H9 (cell line): ENCODE measurements at regions not wholly inside any gene's neighbourhood (a gene's known extent, or its start where the extent isn't known, plus 50 kb on each side); places are given as distances from the start of the nearest gene placed in this dataset.

ENCODE experiments used
- DNase-seq: peaks from one replicate; pipeline ENCODE4 v3.0.0-alpha.2; 2017
- H2AFZ ChIP-seq: one replicate; pipeline ENCODE4 v1.6.1; 2013; ENCODE audit warnings: mild to moderate bottlenecking, low read length, control low read depth, moderate library complexity
- H2AK5ac ChIP-seq: 2 replicates; pipeline ENCODE4 v1.6.1; 2013; ENCODE audit warnings: low read length, control low read depth, mixed read lengths; ENCODE audit not compliant: insufficient read length
- H2BK120ac ChIP-seq: one replicate; pipeline ENCODE4 v1.6.1; 2013; ENCODE audit warnings: low read depth, mild to moderate bottlenecking, low read length, control low read depth, inconsistent platforms; ENCODE audit not compliant: poor library complexity, severe bottlenecking
- H2BK12ac ChIP-seq: 2 replicates; pipeline ENCODE4 v1.6.1; 2013; ENCODE audit warnings: low read length, control low read depth, mixed read lengths, low read depth; ENCODE audit not compliant: insufficient read length
- H2BK15ac ChIP-seq: 2 replicates; pipeline ENCODE4 v1.6.1; 2013; ENCODE audit warnings: low read depth, low read length, control low read depth
- H2BK20ac ChIP-seq: one replicate; pipeline ENCODE4 v1.6.1; 2013; ENCODE audit warnings: low read depth, mild to moderate bottlenecking, low read length, control low read depth, inconsistent platforms; ENCODE audit not compliant: poor library complexity, severe bottlenecking
- H2BK5ac ChIP-seq: 2 replicates; pipeline ENCODE4 v1.6.1; 2013; ENCODE audit warnings: low read length, control low read depth, mixed read lengths; ENCODE audit not compliant: insufficient read length
- H3K14ac ChIP-seq: 2 replicates; pipeline ENCODE4 v1.6.1; 2013; ENCODE audit warnings: low read length, control low read depth; ENCODE audit not compliant: insufficient read depth
- H3K18ac ChIP-seq: 2 replicates; pipeline ENCODE4 v1.6.1; 2013; ENCODE audit warnings: low read depth, mild to moderate bottlenecking, mixed read lengths, low read length, control low read depth; ENCODE audit not compliant: insufficient read length
- H3K23ac ChIP-seq: 2 replicates; pipeline ENCODE4 v1.6.1; 2013; ENCODE audit warnings: low read length, control low read depth, mixed read lengths, low read depth; ENCODE audit not compliant: insufficient read length
- H3K23me2 ChIP-seq: 2 replicates; pipeline ENCODE4 v1.6.1; 2013; ENCODE audit warnings: low read depth, mild to moderate bottlenecking, mixed read lengths, low read length, control low read depth; ENCODE audit not compliant: insufficient read length, poor library complexity, severe bottlenecking
- H3K27ac ChIP-seq: 2 replicates; pipeline ENCODE4 v1.5.1; 2013; ENCODE audit warnings: low read length, control low read depth, mixed read lengths, low read depth; ENCODE audit not compliant: insufficient read length
- H3K27me3 ChIP-seq: 2 replicates; pipeline ENCODE4 v1.6.1; 2013; ENCODE audit warnings: low read length, control low read depth, inconsistent platforms; ENCODE audit not compliant: insufficient read depth
- H3K4ac ChIP-seq: 2 replicates; pipeline ENCODE4 v1.6.1; 2013; ENCODE audit warnings: low read depth, mild to moderate bottlenecking, control low read depth, inconsistent platforms, low read length, moderate library complexity
- H3K4me1 ChIP-seq: 2 replicates; pipeline ENCODE4 v1.6.1; 2013; ENCODE audit warnings: low read length, control low read depth, inconsistent platforms; ENCODE audit not compliant: insufficient read depth
- H3K4me2 ChIP-seq: 2 replicates; pipeline ENCODE4 v1.6.1; 2013; ENCODE audit warnings: low read length, control low read depth, mixed read lengths; ENCODE audit not compliant: insufficient read length, insufficient read depth
- H3K56ac ChIP-seq: 2 replicates; pipeline ENCODE4 v1.6.1; 2013; ENCODE audit warnings: low read depth, mild to moderate bottlenecking, mixed read lengths, low read length, control low read depth; ENCODE audit not compliant: insufficient read length
- H3K79me1 ChIP-seq: 2 replicates; pipeline ENCODE4 v1.6.1; 2013; ENCODE audit warnings: low read depth, mild to moderate bottlenecking, moderate library complexity, low read length, control low read depth, inconsistent platforms; ENCODE audit not compliant: insufficient read depth, poor library complexity, severe bottlenecking
- H3K79me2 ChIP-seq: 2 replicates; pipeline ENCODE4 v1.6.1; 2013; ENCODE audit warnings: low read length, control low read depth, inconsistent platforms; ENCODE audit not compliant: insufficient read depth
- H3K9ac ChIP-seq: 2 replicates; pipeline ENCODE4 v1.6.1; 2013; ENCODE audit warnings: low read length, control low read depth, mixed read lengths; ENCODE audit not compliant: insufficient read length; ENCODE audit errors: extremely low read depth
- H3K9me3 ChIP-seq: one replicate; pipeline ENCODE4 v1.6.1; 2013; ENCODE audit warnings: low read depth, low read length, inconsistent platforms; ENCODE audit not compliant: control insufficient read depth
- H3T11ph ChIP-seq: one replicate; pipeline ENCODE4 v1.6.1; 2013; ENCODE audit warnings: mild to moderate bottlenecking, low read length, control low read depth, inconsistent platforms
- H4K20me1 ChIP-seq: one replicate; pipeline ENCODE4 v1.6.1; 2013; ENCODE audit not compliant: control insufficient read depth, insufficient read length, insufficient read depth
- H4K5ac ChIP-seq: 2 replicates; pipeline ENCODE4 v1.6.1; 2013; ENCODE audit warnings: low read depth, mild to moderate bottlenecking, mixed read lengths, low read length, control low read depth; ENCODE audit not compliant: insufficient read length
- H4K8ac ChIP-seq: replicated peaks from 2 replicates; pipeline ENCODE4 v1.6.1; 2013; ENCODE audit warnings: low read length, control low read depth, mixed read lengths, low read depth; ENCODE audit not compliant: insufficient read length
- H4K91ac ChIP-seq: 2 replicates; pipeline ENCODE4 v1.6.1; 2013; ENCODE audit warnings: low read depth, mild to moderate bottlenecking, moderate library complexity, mixed read lengths, low read length, control low read depth; ENCODE audit not compliant: insufficient read length
- H3K27ac Mint-ChIP-seq, 3 experiments: 2 replicates in 2 of 3; 3 replicates in 1 of 3; pipeline ENCODE4 v1.8.0; 2020 to 2021; ENCODE audit warnings: mixed read lengths in 3 of 3, mild to moderate bottlenecking in 1 of 3, moderate library complexity in 1 of 3
- H3K27me3 Mint-ChIP-seq: 2 replicates; pipeline ENCODE4 v1.8.0; 2021; ENCODE audit warnings: low read depth, mild to moderate bottlenecking, moderate library complexity, mixed read lengths
- H3K36me3 Mint-ChIP-seq, 3 experiments: 2 replicates in 2 of 3; 3 replicates in 1 of 3; pipeline ENCODE4 v1.8.0; 2020 to 2021; ENCODE audit warnings: low read depth in 3 of 3, mixed read lengths in 3 of 3; ENCODE audit not compliant: insufficient read depth in 1 of 3
- H3K4me1 Mint-ChIP-seq, 2 experiments: 2 replicates each; pipeline ENCODE4 v1.8.0; 2020; ENCODE audit warnings: mixed read lengths in 2 of 2
- H3K4me3 Mint-ChIP-seq, 2 experiments: 2 replicates in 1 of 2; 3 replicates in 1 of 2; pipeline ENCODE4 v1.8.0; 2020 to 2021; ENCODE audit warnings: mild to moderate bottlenecking in 2 of 2, mixed read lengths in 2 of 2, moderate library complexity in 1 of 2
- H3K9me3 Mint-ChIP-seq, 2 experiments: 2 replicates in 1 of 2; 3 replicates in 1 of 2; pipeline ENCODE4 v1.8.0; 2020; ENCODE audit warnings: mild to moderate bottlenecking in 2 of 2, mixed read lengths in 2 of 2, moderate library complexity in 1 of 2
- CTCF ChIP-seq: fragments of 200-600 bp; sonication (generic); conservative IDR thresholded peaks from 3 replicates; pipeline ENCODE4 v1.8.0; 2021; ENCODE audit warnings: antibody characterized with exemption, mild to moderate bottlenecking
- WGBS: extraction: QIAGEN DNeasy Blood & Tissue Kit; methylation state at CpG from one replicate; pipeline ENCODE4 v1.1.7; 2013; ENCODE audit warnings: missing lambda C conversion rate, low lambda C conversion rate, mixed read lengths; ENCODE audit not compliant: insufficient read length; ENCODE audit errors: extremely low coverage; 5-methylcytosine and 5-hydroxymethylcytosine counted together

GRCh38 chr6:100057941-100058340 is 63.9 kb upstream of the MCHR2 start:
- H3K23me2 ChIP-seq: no peaks in the 10 kb centered on the region
- H3K36me3 Mint-ChIP-seq: no peaks in the 10 kb centered on the region

More at GRCh38 chr6:100057941-100058340, 63.9 kb upstream of the MCHR2 start:
- no peak for DNase-seq
- Histone ChIP-seq H3K9ac (no peak overlapping the region), H2AFZ (no peak overlapping the region), H3K4me1 (no peaks in the 10 kb centered on the region), H3K9me3 (no peaks in the 10 kb centered on the region), H3K27me3 (no peaks in the 10 kb centered on the region), H2AK5ac (no peak overlapping the region), H4K20me1 (no peaks in the 10 kb centered on the region), H4K5ac (no peak overlapping the region), H3K79me1 (no peaks in the 10 kb centered on the region), H2BK5ac (no peak overlapping the region), H3K56ac (no peak overlapping the region), H3K4me2 (no peak overlapping the region), H3K4ac (no peak overlapping the region), H3K27ac (no peak overlapping the region), H2BK120ac (no peak overlapping the region), H3K23ac (no peak overlapping the region), H2BK15ac (no peak overlapping the region), H2BK20ac (no peak overlapping the region), H3K18ac (no peak overlapping the region), H3T11ph (no peak overlapping the region), H4K8ac (no peak overlapping the region), H4K91ac (no peak overlapping the region), H2BK12ac (no peak overlapping the region), H3K79me2 (no peaks in the 10 kb centered on the region), H3K14ac (no peak overlapping the region)
- WGBS: no CpG with 5 or more reads among the region's 2 CpGs
- H3K4me3 Mint-ChIP-seq: no peak overlapping the region
- H3K9me3 Mint-ChIP-seq: no peaks in the 10 kb centered on the region; a peak in 1 of 5 replicates
- H3K4me1 Mint-ChIP-seq: no peaks in the 10 kb centered on the region
- H3K27me3 Mint-ChIP-seq: peaks cover 10% of the 10 kb centered on the region
- no peak for TF ChIP-seq CTCF
- H3K27ac Mint-ChIP-seq: no peak overlapping the region
